Activated CD4-positive, alpha-beta T cell treated with anti-CD3 and anti-CD28 coated beads, Interleukin-2, amount 10 ng/mL, durations not matched to agents 24 days and 14 days (primary cell): ENCODE measurements at regions not wholly inside any gene's neighbourhood (a gene's known extent, or its start where the extent isn't known, plus 50 kb on each side); places are given as distances from the start of the nearest gene placed in this dataset.
"Not testable (repeated sequence)": the region's sequence is repeated elsewhere in the genome, so short reads cannot be mapped to it uniquely, and the experiment has no call there.

Source experiments
- DNase-seq: peaks from one replicate; pipeline ENCODE4 v3.0.0; 2022
- H3K27ac Mint-ChIP-seq: one replicate; pipeline ENCODE4 v1.8.0; 2022; ENCODE audit warnings: mild to moderate bottlenecking, mixed read lengths
- H3K27me3 Mint-ChIP-seq: one replicate; pipeline ENCODE4 v1.8.0; 2022; ENCODE audit warnings: mixed read lengths
- H3K36me3 Mint-ChIP-seq: one replicate; pipeline ENCODE4 v1.8.0; 2022; ENCODE audit warnings: low read depth, mild to moderate bottlenecking, mixed read lengths
- H3K4me1 Mint-ChIP-seq: one replicate; pipeline ENCODE4 v1.8.0; 2021; ENCODE audit warnings: mixed read lengths
- H3K4me3 Mint-ChIP-seq: one replicate; pipeline ENCODE4 v1.8.0; 2022; ENCODE audit warnings: mild to moderate bottlenecking, moderate library complexity, mixed read lengths
- H3K9me3 Mint-ChIP-seq: one replicate; pipeline ENCODE4 v1.8.0; 2021; ENCODE audit warnings: mixed read lengths
- intact Hi-C: fragments of 100-400 bp; cut with micrococcal nuclease; formaldehyde crosslinking; loops from one replicate; pipeline ENCODE4 v1.15.1; 2023

DNA sequence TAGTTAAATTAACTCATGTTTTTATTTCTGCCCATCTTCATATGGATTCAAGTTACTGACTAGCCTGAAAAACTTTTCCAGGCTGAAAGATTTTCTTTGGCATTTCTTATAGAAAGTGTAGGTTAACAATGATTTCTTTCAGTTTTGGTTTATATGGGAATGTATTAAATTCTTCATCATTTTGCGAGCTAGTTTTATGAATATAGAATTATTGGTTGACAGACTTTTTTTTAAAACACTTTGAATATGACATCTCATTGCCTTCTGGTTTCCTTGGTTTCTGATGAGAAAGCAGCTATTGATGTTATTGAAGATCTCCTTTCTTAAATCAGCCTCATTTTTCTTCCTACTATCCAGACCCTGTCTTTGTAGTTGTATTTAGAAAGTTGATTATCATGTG lies 211.0 kb upstream of the AKR1E2 start:
- no peak overlapping the region for H3K27ac Mint-ChIP-seq
- H3K27me3 Mint-ChIP-seq, result peaks cover 23% of the 10 kb centered on the region
- intact Hi-C loops, result no loop called here
- peaks cover 2% of the 10 kb centered on the region for H3K36me3 Mint-ChIP-seq
- no peaks in the 10 kb centered on the region for H3K4me1 Mint-ChIP-seq
- no peak for DNase-seq
- H3K4me3 Mint-ChIP-seq, result no peak overlapping the region
- H3K9me3 Mint-ChIP-seq, result peaks cover 4% of the 10 kb centered on the region

GRCh38 chr10:4609251-4609650 lies 216.8 kb upstream of the AKR1E2 start:
- H3K4me3 Mint-ChIP-seq, result no peak overlapping the region
- no peaks in the 10 kb centered on the region for H3K9me3 Mint-ChIP-seq
- DNase-seq, result no peak
- H3K36me3 Mint-ChIP-seq, result peaks cover 2% of the 10 kb centered on the region
- H3K4me1 Mint-ChIP-seq, result no peaks in the 10 kb centered on the region
- intact Hi-C loops, result no loop called here
- peaks cover 19% of the 10 kb centered on the region for H3K27me3 Mint-ChIP-seq
- H3K27ac Mint-ChIP-seq, result no peak overlapping the region

- Mint-ChIP-seq H3K4me3 (no peak overlapping the region), H3K27me3 (peaks cover 16% of the 10 kb centered on the region), H3K27ac (no peak overlapping the region), H3K4me1 (no peaks in the 10 kb centered on the region), H3K36me3 (no peaks in the 10 kb centered on the region), H3K9me3 (no peaks in the 10 kb centered on the region)
- no peak for DNase-seq
- intact Hi-C loops, result no loop called here
Measured at GRCh38 chr10:4607681-4608080, 218.3 kb upstream of the AKR1E2 start.

DNA sequence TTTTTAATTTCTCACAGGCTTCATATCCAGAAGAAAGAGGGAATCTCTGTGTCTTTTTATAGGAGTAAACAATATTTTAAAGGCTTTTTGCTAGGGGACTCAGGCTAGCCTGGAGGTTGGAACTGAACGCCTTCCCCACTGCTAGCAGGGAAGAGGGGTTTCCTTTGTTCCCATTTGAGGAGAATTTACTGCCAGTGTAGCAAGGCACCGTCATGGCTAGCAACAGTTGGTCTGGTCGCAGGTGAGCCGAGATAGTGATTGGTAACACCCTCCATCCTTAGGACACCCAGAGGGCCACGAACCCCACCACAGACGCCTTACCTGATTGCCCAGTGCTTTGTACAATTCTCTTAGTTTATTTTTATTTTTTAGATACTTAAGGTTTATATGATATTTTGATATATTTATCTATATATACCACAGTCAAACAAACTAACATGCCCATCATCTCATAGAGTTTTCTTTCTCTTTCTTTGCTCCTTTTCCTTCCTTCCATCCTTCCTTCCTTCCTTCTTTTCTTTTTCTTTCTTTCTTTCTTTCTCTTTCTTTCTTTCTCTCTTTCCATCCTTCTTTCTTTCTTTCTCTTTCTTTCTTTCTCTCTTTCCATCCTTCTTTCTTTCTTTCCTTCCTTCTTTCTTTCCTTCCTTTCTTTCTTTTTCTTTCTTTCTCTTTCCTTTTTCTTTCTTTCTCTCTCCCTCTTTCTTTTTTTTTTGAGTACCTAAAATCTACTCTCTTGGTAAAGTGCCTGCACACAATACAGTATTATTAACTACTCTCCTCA lies 219.0 kb upstream of the AKR1E2 start:
- H3K27ac Mint-ChIP-seq, result peak overlapping the region; percentile 39
- no peaks in the 10 kb centered on the region for H3K9me3 Mint-ChIP-seq
- no peak overlapping the region for H3K4me3 Mint-ChIP-seq
- H3K36me3 Mint-ChIP-seq, result no peaks in the 10 kb centered on the region
- H3K4me1 Mint-ChIP-seq, result no peaks in the 10 kb centered on the region
- no peak for DNase-seq
- peaks cover 13% of the 10 kb centered on the region for H3K27me3 Mint-ChIP-seq
- intact Hi-C loops, result no loop called here

DNA sequence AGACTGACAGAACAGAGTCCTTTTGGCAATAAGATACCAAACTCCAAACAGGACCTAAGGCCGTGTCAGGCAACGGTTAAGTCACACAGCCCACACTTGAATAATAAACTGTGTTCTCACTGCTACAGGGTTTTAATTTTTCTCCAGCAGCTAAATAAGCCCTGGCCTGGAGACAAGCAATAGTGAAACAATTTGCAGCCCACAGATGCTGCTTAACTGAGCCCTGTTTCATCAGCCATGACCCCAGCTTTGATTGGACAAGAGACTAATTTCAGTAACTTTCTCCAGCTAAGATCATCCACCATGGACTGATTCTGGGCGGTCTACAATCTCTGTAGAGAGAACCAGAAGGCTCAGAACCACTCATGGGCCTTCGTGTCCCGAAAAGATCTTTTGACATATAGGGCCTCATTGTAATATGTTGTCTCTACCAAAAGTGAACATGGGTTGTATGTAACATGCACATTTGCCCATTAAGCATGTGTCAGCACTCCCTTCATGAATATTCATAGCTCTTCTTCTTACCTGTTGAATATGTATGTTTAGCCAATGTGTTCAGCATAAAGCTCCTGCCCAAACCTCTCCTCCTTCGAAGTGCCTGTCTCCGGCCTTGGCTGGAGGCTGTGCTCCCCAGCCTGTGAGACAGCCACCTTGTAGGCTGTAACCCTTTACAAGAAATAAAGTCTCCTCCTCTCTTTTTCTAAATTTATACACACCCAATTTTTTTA lies 223.1 kb upstream of the AKR1E2 start:
- no peak for DNase-seq
- Mint-ChIP-seq H3K4me1 (no peaks in the 10 kb centered on the region), H3K27me3 (peaks cover 7% of the 10 kb centered on the region), H3K9me3 (no peaks in the 10 kb centered on the region), H3K36me3 (no peaks in the 10 kb centered on the region), H3K27ac (no peak overlapping the region), H3K4me3 (no peak overlapping the region)
- intact Hi-C loops, result no loop called here

GRCh38 chr10:4599471-4599870 lies 226.5 kb upstream of the AKR1E2 start:
- Mint-ChIP-seq H3K27ac (no peak overlapping the region), H3K4me3 (no peak overlapping the region), H3K9me3 (no peaks in the 10 kb centered on the region), H3K36me3 (no peaks in the 10 kb centered on the region), H3K4me1 (no peaks in the 10 kb centered on the region), H3K27me3 (peaks cover 5% of the 10 kb centered on the region)
- intact Hi-C loops, result no loop called here
- DNase-seq, result no peak

GRCh38 chr10:4597898-4598297 lies 228.1 kb upstream of the AKR1E2 start:
- intact Hi-C loops, H3K27ac Mint-ChIP-seq, H3K9me3 Mint-ChIP-seq, H3K4me1 Mint-ChIP-seq, H3K36me3 Mint-ChIP-seq, H3K4me3 Mint-ChIP-seq, DNase-seq, H3K27me3 Mint-ChIP-seq: not testable (repeated sequence)

DNA sequence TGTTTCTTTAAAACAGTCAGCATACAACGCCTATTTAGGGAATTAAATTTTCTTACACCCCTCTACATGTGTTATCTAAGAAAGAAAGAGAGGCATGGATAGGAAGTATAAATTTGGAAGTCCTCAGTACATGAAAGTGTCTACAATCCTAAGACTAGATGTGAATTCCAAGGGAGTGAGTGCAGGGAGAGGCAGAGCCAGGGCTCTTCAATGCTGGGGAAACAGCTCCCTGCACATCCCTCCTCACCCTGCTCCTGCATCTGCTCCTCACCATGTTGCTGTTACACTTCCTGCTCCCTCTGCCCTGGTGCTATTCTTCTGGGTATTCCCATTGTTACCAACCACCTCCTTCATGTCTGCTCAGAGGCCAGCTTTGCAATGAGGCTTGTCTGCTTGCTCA lies 229.1 kb upstream of the AKR1E2 start:
- Mint-ChIP-seq H3K27ac (no peak overlapping the region), H3K36me3 (no peaks in the 10 kb centered on the region), H3K4me1 (no peaks in the 10 kb centered on the region), H3K27me3 (peaks cover 6% of the 10 kb centered on the region), H3K9me3 (no peaks in the 10 kb centered on the region), H3K4me3 (no peak overlapping the region)
- intact Hi-C loops, result no loop called here
- no peak for DNase-seq

- intact Hi-C loops, result no loop called here
- Mint-ChIP-seq H3K27ac (no peak overlapping the region), H3K4me3 (no peak overlapping the region)
Measured at GRCh38 chr10:4595719-4596319, 230.2 kb upstream of the AKR1E2 start.

GRCh38 chr10:4590807-4591206 lies 235.2 kb upstream of the AKR1E2 start:
- no peaks in the 10 kb centered on the region for H3K9me3 Mint-ChIP-seq

More at GRCh38 chr10:4595719-4596319, 230.2 kb upstream of the AKR1E2 start:
- no peak for DNase-seq
- no peaks in the 10 kb centered on the region for H3K9me3 Mint-ChIP-seq
- H3K4me1 Mint-ChIP-seq, result no peaks in the 10 kb centered on the region
- peaks cover 8% of the 10 kb centered on the region for H3K27me3 Mint-ChIP-seq
- H3K36me3 Mint-ChIP-seq, result no peaks in the 10 kb centered on the region

GRCh38 chr10:4588824-4589223 lies 237.2 kb upstream of the AKR1E2 start:
- peaks cover 23% of the 10 kb centered on the region for H3K27me3 Mint-ChIP-seq
- no peaks in the 10 kb centered on the region for H3K36me3 Mint-ChIP-seq
- no peaks in the 10 kb centered on the region for H3K9me3 Mint-ChIP-seq
- no peak overlapping the region for H3K27ac Mint-ChIP-seq
- H3K4me1 Mint-ChIP-seq, result no peaks in the 10 kb centered on the region
- intact Hi-C loops, result no loop called here
- no peak overlapping the region for H3K4me3 Mint-ChIP-seq
- no peak for DNase-seq

More at GRCh38 chr10:4590807-4591206, 235.2 kb upstream of the AKR1E2 start:
- Mint-ChIP-seq H3K36me3 (no peaks in the 10 kb centered on the region), H3K27ac (no peak overlapping the region), H3K27me3 (peaks cover 16% of the 10 kb centered on the region), H3K4me3 (no peak overlapping the region), H3K4me1 (no peaks in the 10 kb centered on the region)
- intact Hi-C loops, result no loop called here
- DNase-seq, result no peak

GRCh38 chr10:4587466-4587865 lies 238.5 kb upstream of the AKR1E2 start:
- no peaks in the 10 kb centered on the region for H3K36me3 Mint-ChIP-seq
- H3K27me3 Mint-ChIP-seq, result peaks cover 31% of the 10 kb centered on the region
- H3K9me3 Mint-ChIP-seq, result no peaks in the 10 kb centered on the region
- H3K27ac Mint-ChIP-seq, result no peak overlapping the region
- H3K4me3 Mint-ChIP-seq, result no peak overlapping the region
- intact Hi-C loops, result no loop called here
- no peaks in the 10 kb centered on the region for H3K4me1 Mint-ChIP-seq
- DNase-seq, result no peak

DNA sequence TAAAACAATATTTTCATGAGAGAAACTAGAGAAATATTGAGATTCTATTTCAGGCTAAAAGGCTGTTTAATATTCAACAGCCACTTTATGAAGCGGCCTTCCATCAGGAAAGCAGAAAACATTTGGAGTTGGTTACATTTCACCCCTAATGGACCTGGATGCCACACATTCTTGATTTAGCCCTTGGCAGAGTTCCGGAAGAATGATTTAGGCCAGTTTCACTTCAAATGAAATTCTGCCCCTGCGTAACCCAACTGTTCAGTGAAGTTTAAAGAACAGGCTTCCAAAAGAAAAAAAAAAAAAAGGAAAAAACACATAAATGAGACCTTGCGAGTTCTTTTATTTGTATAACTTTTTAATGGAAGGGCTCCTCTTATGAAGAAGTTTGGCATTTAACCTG lies 239.2 kb upstream of the AKR1E2 start:
- Mint-ChIP-seq H3K27me3 (peaks cover 33% of the 10 kb centered on the region), H3K9me3 (no peaks in the 10 kb centered on the region), H3K27ac (no peak overlapping the region), H3K4me1 (no peaks in the 10 kb centered on the region), H3K36me3 (no peaks in the 10 kb centered on the region), H3K4me3 (no peak overlapping the region)
- no peak for DNase-seq
- intact Hi-C loops, result no loop called here

- Mint-ChIP-seq H3K4me1 (no peaks in the 10 kb centered on the region), H3K27ac (no peak overlapping the region), H3K36me3 (no peaks in the 10 kb centered on the region), H3K27me3 (peaks cover 39% of the 10 kb centered on the region), H3K4me3 (no peak overlapping the region), H3K9me3 (no peaks in the 10 kb centered on the region)
- intact Hi-C loops, result no loop called here
- no peak for DNase-seq
Measured at GRCh38 chr10:4581929-4582328, 244.1 kb upstream of the AKR1E2 start.
